PC-9 (cell line): ENCODE measurements at regions not wholly inside any gene's neighbourhood (a gene's known extent, or its start where the extent isn't known, plus 50 kb on each side); places are given as distances from the start of the nearest gene placed in this dataset.

Source experiments
- BruUV-seq: library from RNA; stranded (reverse); fragments of 400-500 nt; replicated peaks from 2 replicates; lab custom pipeline; 2021; lab: Mats Ljungman, UMichigan
- CTCF ChIA-PET: fragments of 300-600 bp; sonication (Branson Sonifier 250); formaldehyde crosslinking; loops from one replicate; lab custom pipeline; 2022; ENCODE audit warnings: antibody characterized with exemption; lab: Charles Lee
- POLR2A ChIA-PET: fragments of 300-600 bp; sonication (Branson Sonifier 250); formaldehyde crosslinking; loops from one replicate; lab custom pipeline; 2022; ENCODE audit warnings: antibody characterized with exemption; ENCODE audit not compliant: unreplicated experiment; lab: Charles Lee
- DNase-seq, 2 experiments: peaks; one replicate each; pipeline versions ENCODE4 v3.0.0 to v3.0.0-alpha.2; 2015 to 2022; ENCODE audit warnings: mixed read lengths in 1 of 2
- H2AFZ ChIP-seq: fragments of 200-600 bp; sonication (generic); 2 replicates; pipeline ENCODE4 v1.8.1; 2017; ENCODE audit warnings: antibody characterized with exemption
- H3F3A ChIP-seq: fragments of 200-600 bp; sonication (generic); 2 replicates; pipeline ENCODE4 v1.8.1; 2017; ENCODE audit warnings: antibody characterized with exemption, mild to moderate bottlenecking, low read depth; ENCODE audit not compliant: insufficient read depth
- H3K27ac ChIP-seq: fragments of 200-600 bp; sonication (generic); 2 replicates; pipeline ENCODE4 v1.6.1; 2016; ENCODE audit warnings: mixed run types
- H3K27me3 ChIP-seq: fragments of 200-600 bp; sonication (generic); 2 replicates; pipeline ENCODE4 v1.6.1; 2016; ENCODE audit warnings: low read depth, mixed run types; ENCODE audit not compliant: insufficient read depth
- H3K36me3 ChIP-seq: fragments of 200-600 bp; sonication (generic); 2 replicates; pipeline ENCODE4 v1.6.1; 2016; ENCODE audit warnings: low read depth, mixed run types
- H3K4me1 ChIP-seq: fragments of 200-600 bp; sonication (generic); replicated peaks from 2 replicates; pipeline ENCODE4 v1.6.1; 2016; ENCODE audit warnings: mixed run types; ENCODE audit not compliant: insufficient read depth
- H3K4me2 ChIP-seq: fragments of 200-600 bp; sonication (generic); 2 replicates; pipeline ENCODE4 v1.6.1; 2017; ENCODE audit warnings: mixed run types
- H3K4me3 ChIP-seq: fragments of 200-600 bp; sonication (generic); 2 replicates; pipeline ENCODE4 v1.6.1; 2016; ENCODE audit warnings: mixed run types
- H3K79me2 ChIP-seq: fragments of 200-600 bp; sonication (generic); 2 replicates; pipeline ENCODE4 v1.6.1; 2017; ENCODE audit warnings: low read depth, mixed run types
- H3K9me2 ChIP-seq: fragments of 200-600 bp; sonication (generic); 2 replicates; pipeline ENCODE4 v1.8.1; 2017; ENCODE audit warnings: mild to moderate bottlenecking; ENCODE audit not compliant: insufficient read depth
- H3K9me3 ChIP-seq: fragments of 200-600 bp; sonication (generic); 2 replicates; pipeline ENCODE4 v1.8.1; 2016; ENCODE audit warnings: low read depth; ENCODE audit not compliant: insufficient read depth
- H4K20me1 ChIP-seq: fragments of 200-600 bp; sonication (generic); 2 replicates; pipeline ENCODE4 v1.8.1; 2017; ENCODE audit not compliant: insufficient read depth
- CTCF ChIP-seq: fragments of 200-600 bp; sonication (generic); conservative IDR thresholded peaks from 2 replicates; pipeline ENCODE4 v1.6.1; 2017; ENCODE audit warnings: mixed run types, antibody characterized with exemption, mild to moderate bottlenecking, moderate library complexity
- EZH2 ChIP-seq: fragments of 200-600 bp; sonication (generic); IDR thresholded peaks from 2 replicates; pipeline ENCODE4 v1.8.0; 2017; ENCODE audit warnings: antibody characterized with exemption, low read depth
- intact Hi-C: fragments of 100-400 bp; cut with micrococcal nuclease; formaldehyde crosslinking; loops from one replicate; pipeline ENCODE4 v1.10.0; 2022; ENCODE audit not compliant: unreplicated experiment

DNA sequence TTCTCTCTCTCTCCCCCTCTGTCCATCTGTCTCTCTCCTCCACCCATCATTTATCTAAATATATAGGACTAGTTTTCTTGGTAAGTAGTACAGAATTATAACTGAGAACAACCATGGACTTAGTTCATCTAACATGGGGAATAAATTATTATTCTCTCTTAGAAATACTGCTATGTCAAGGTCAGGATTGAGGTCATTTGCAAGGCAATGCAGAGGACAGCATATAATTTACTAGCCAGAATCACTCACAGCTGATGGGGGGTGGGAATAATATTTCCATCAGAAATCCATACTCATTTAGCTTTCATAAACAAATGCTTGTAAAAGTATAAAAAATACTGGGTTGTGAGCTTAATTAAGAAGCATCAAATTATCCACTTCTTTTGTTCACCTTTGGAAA, 553.9 kb upstream of the POU3F2 start:
- Histone ChIP-seq H2AFZ (no peak overlapping the region), H3K27ac (no peak overlapping the region), H3K9me2 (no peaks in the 10 kb centered on the region), H3K4me1 (no peaks in the 10 kb centered on the region), H3K4me3 (no peak overlapping the region), H3F3A (no peaks in the 10 kb centered on the region), H4K20me1 (no peaks in the 10 kb centered on the region), H3K4me2 (no peak overlapping the region), H3K36me3 (no peaks in the 10 kb centered on the region), H3K9me3 (no peaks in the 10 kb centered on the region), H3K79me2 (no peaks in the 10 kb centered on the region), H3K27me3 (no peaks in the 10 kb centered on the region)
- intact Hi-C loops: no loop called here
- no TSS peak for BruUV-seq
- CTCF ChIA-PET: no interaction called here
- POLR2A ChIA-PET: no interaction called here
- TF ChIP-seq CTCF (no peak), EZH2 (no peak)
- no peak for DNase-seq

- no peaks in the 10 kb centered on the region for H3K27me3 ChIP-seq
- no peak overlapping the region for H3K4me2 ChIP-seq
- CTCF ChIA-PET: no interaction called here
- no peaks in the 10 kb centered on the region for H3K9me3 ChIP-seq
- no peak overlapping the region for H2AFZ ChIP-seq
- H3K79me2 ChIP-seq: no peaks in the 10 kb centered on the region
- no peaks in the 10 kb centered on the region for H3K4me1 ChIP-seq
- DNase-seq: no peak
- H3K9me2 ChIP-seq: no peaks in the 10 kb centered on the region
- POLR2A ChIA-PET: no interaction called here
- H3K27ac ChIP-seq: no peak overlapping the region
- H3K4me3 ChIP-seq: no peak overlapping the region
- no peaks in the 10 kb centered on the region for H3F3A ChIP-seq
- no peaks in the 10 kb centered on the region for H3K36me3 ChIP-seq
- H4K20me1 ChIP-seq: no peaks in the 10 kb centered on the region
- TF ChIP-seq EZH2: no peak
- no peak for TF ChIP-seq CTCF
- BruUV-seq: no TSS peak
- intact Hi-C loops: no loop called here
These were observed 547.8 kb upstream of the POU3F2 start for GRCh38 chr6:98286620-98287019.

- no peak overlapping the region for H3K27ac ChIP-seq
- H3K27me3 ChIP-seq: no peaks in the 10 kb centered on the region
- H3K36me3 ChIP-seq: no peaks in the 10 kb centered on the region
- H3F3A ChIP-seq: no peaks in the 10 kb centered on the region
- TF ChIP-seq CTCF: no peak
- no peak for TF ChIP-seq EZH2
- no peaks in the 10 kb centered on the region for H3K79me2 ChIP-seq
- BruUV-seq: no TSS peak
- intact Hi-C loops: loop anchor here (2.0 kb wide), 1 partner anchor 33 kb away; no protein-coding TSS in a partner anchor
- no peaks in the 10 kb centered on the region for H3K9me3 ChIP-seq
- H2AFZ ChIP-seq: no peak overlapping the region
- no peaks in the 10 kb centered on the region for H3K9me2 ChIP-seq
- ChIA-PET POLR2A (no interaction called here), CTCF (no interaction called here)
- H4K20me1 ChIP-seq: no peaks in the 10 kb centered on the region
- H3K4me2 ChIP-seq: no peak overlapping the region
- H3K4me1 ChIP-seq: no peaks in the 10 kb centered on the region
- no peak for DNase-seq
- H3K4me3 ChIP-seq: no peak overlapping the region
These were observed 546.5 kb upstream of the POU3F2 start for GRCh38 chr6:98287876-98288275.
